A673 (cell line): ENCODE measurements at regions not wholly inside any gene's neighbourhood (a gene's known extent, or its start where the extent isn't known, plus 50 kb on each side); places are given as distances from the start of the nearest gene placed in this dataset.
A peak's percentile ranks its signal among the peaks of the same experiment; 100 is the strongest.

Experiments
- BruUV-seq: library from RNA; stranded (reverse); fragments of 400-500 nt; replicated peaks from 2 replicates; lab custom pipeline; 2021; lab: Mats Ljungman, UMichigan
- CTCF ChIA-PET: fragments of 300-600 bp; sonication (Branson Sonifier 250); formaldehyde crosslinking; loops from one replicate; lab custom pipeline; 2022; ENCODE audit warnings: antibody characterized with exemption; lab: Charles Lee
- POLR2A ChIA-PET: fragments of 300-600 bp; sonication (Branson Sonifier 250); formaldehyde crosslinking; loops from one replicate; lab custom pipeline; 2022; ENCODE audit warnings: antibody characterized with exemption; ENCODE audit not compliant: low non-redundant PET; lab: Charles Lee
- DNase-seq: peaks from one replicate; pipeline ENCODE4 v3.0.0-alpha.2; 2015; ENCODE audit warnings: low spot score
- H3K27ac ChIP-seq: fragments of 200-600 bp; sonication (generic); 2 replicates; pipeline ENCODE4 v1.5.1; 2016; ENCODE audit warnings: mixed run types, low read depth, mild to moderate bottlenecking, mixed read lengths, antibody characterized with exemption, low read length; ENCODE audit not compliant: poor library complexity, severe bottlenecking
- H3K27me3 ChIP-seq: fragments of 200-600 bp; sonication (generic); replicated peaks from 2 replicates; pipeline ENCODE4 v1.6.1; 2017; ENCODE audit warnings: mixed run types, low read depth, mild to moderate bottlenecking, mixed read lengths, antibody characterized with exemption, low read length; ENCODE audit not compliant: insufficient read depth, poor library complexity
- H3K36me3 ChIP-seq: fragments of 200-600 bp; sonication (generic); 2 replicates; pipeline ENCODE4 v1.6.1; 2016; ENCODE audit warnings: mixed run types, mild to moderate bottlenecking, mixed read lengths, antibody characterized with exemption, low read length; ENCODE audit not compliant: insufficient read depth, poor library complexity, severe bottlenecking
- H3K4me1 ChIP-seq: fragments of 200-600 bp; sonication (generic); 2 replicates; pipeline ENCODE4 v1.6.1; 2017; ENCODE audit warnings: mixed run types, mild to moderate bottlenecking, mixed read lengths, antibody characterized with exemption, low read length; ENCODE audit not compliant: insufficient read depth, poor library complexity, severe bottlenecking
- H3K4me3 ChIP-seq: fragments of 200-600 bp; sonication (generic); 2 replicates; pipeline ENCODE4 v1.5.1; 2016; ENCODE audit warnings: low read depth, mixed run types, mild to moderate bottlenecking, mixed read lengths, low read length; ENCODE audit not compliant: poor library complexity, severe bottlenecking
- H3K9me3 ChIP-seq: fragments of 200-600 bp; sonication (generic); 2 replicates; pipeline ENCODE4 v1.6.1; 2016; ENCODE audit warnings: mixed run types, low read depth, mild to moderate bottlenecking, mixed read lengths, antibody characterized with exemption, low read length; ENCODE audit not compliant: poor library complexity, severe bottlenecking
- CTCF ChIP-seq: fragments of 300-800, 200-600 bp; sonication (generic); conservative IDR thresholded peaks from 2 replicates; pipeline ENCODE4 v1.5.1; 2017; ENCODE audit warnings: low read depth, mild to moderate bottlenecking, antibody characterized with exemption, low read length, moderate library complexity, mixed read lengths
- EZH2 ChIP-seq: fragments of 200-600 bp; sonication (generic); IDR thresholded peaks from 2 replicates; pipeline ENCODE4 v1.6.1; 2017; ENCODE audit warnings: borderline replicate concordance, low read depth, mild to moderate bottlenecking, mixed read lengths, antibody characterized with exemption, low read length; ENCODE audit not compliant: poor library complexity, severe bottlenecking
- intact Hi-C: fragments of 100-400 bp; cut with micrococcal nuclease; formaldehyde crosslinking; loops from one replicate; pipeline ENCODE4 v1.10.0; 2022; ENCODE audit not compliant: unreplicated experiment

- no peaks in the 10 kb centered on the region for H3K36me3 ChIP-seq
- ChIA-PET CTCF (no interaction called here), POLR2A (no interaction called here)
- no TSS peak for BruUV-seq
- H3K4me1 ChIP-seq, result no peaks in the 10 kb centered on the region
- no peak overlapping the region for H3K27ac ChIP-seq
- TF ChIP-seq EZH2, result no peak
- TF ChIP-seq CTCF, result no peak
- peaks cover 3% of the 10 kb centered on the region for H3K9me3 ChIP-seq
- intact Hi-C loops, result no loop called here
- no peak overlapping the region for H3K4me3 ChIP-seq
- H3K27me3 ChIP-seq, result no peaks in the 10 kb centered on the region
- no peak for DNase-seq
These were observed 248.3 kb upstream of the GATB start for GRCh38 chr4:152009031-152009670.

GRCh38 chr4:152007111-152007510 is 246.3 kb upstream of the GATB start:
- ChIA-PET POLR2A (no interaction called here), CTCF (no interaction called here)
- Histone ChIP-seq H3K4me1 (no peaks in the 10 kb centered on the region), H3K4me3 (no peak overlapping the region), H3K9me3 (no peaks in the 10 kb centered on the region), H3K36me3 (no peaks in the 10 kb centered on the region), H3K27ac (no peak overlapping the region), H3K27me3 (no peaks in the 10 kb centered on the region)
- TF ChIP-seq EZH2 (no peak), CTCF (no peak)
- intact Hi-C loops, result no loop called here
- peak; percentile 5 for DNase-seq
- no TSS peak for BruUV-seq

GRCh38 chr4:152004801-152005200 is 244.0 kb upstream of the GATB start:
- POLR2A ChIA-PET, result no interaction called here
- H3K27ac ChIP-seq, result no peak overlapping the region
- CTCF ChIA-PET, result no interaction called here
- intact Hi-C loops, result no loop called here
- no peak for TF ChIP-seq EZH2
- TF ChIP-seq CTCF, result no peak
- no peak for DNase-seq
- no peaks in the 10 kb centered on the region for H3K27me3 ChIP-seq
- no peaks in the 10 kb centered on the region for H3K4me1 ChIP-seq
- no TSS peak for BruUV-seq
- H3K4me3 ChIP-seq, result no peak overlapping the region
- no peaks in the 10 kb centered on the region for H3K36me3 ChIP-seq
- H3K9me3 ChIP-seq, result no peaks in the 10 kb centered on the region
